ENCODE measurements at regions not wholly inside any gene's neighbourhood (a gene's known extent, or its start where the extent isn't known, plus 50 kb on each side); places are given as distances from the start of the nearest gene placed in this dataset.

- in situ Hi-C loops (cut with HindIII; ENCODE audit: low sequenced_read_pairs), result no loop called here
- DNase-seq (ENCODE audit: low spot score), result no peak
Measured at GRCh38 chr6:154596009-154596408, 85.5 kb upstream of the CNKSR3 start.

GRCh38 chr6:154596701-154597100 is 86.2 kb upstream of the CNKSR3 start:
- in situ Hi-C loops (cut with HindIII; ENCODE audit: low sequenced_read_pairs), result no loop called here
- no peak for DNase-seq (ENCODE audit: low spot score)

GRCh38 chr6:154598399-154598798 is 87.9 kb upstream of the CNKSR3 start:
- DNase-seq (ENCODE audit: low spot score), result no peak
- in situ Hi-C loops (cut with HindIII; ENCODE audit: low sequenced_read_pairs), result no loop called here

- in situ Hi-C loops (cut with HindIII; ENCODE audit: low sequenced_read_pairs), result no loop called here
- DNase-seq (ENCODE audit: low spot score), result no peak
Measured at GRCh38 chr6:154602296-154602695, 91.8 kb upstream of the CNKSR3 start.

- no peak for DNase-seq (ENCODE audit: low spot score)
- in situ Hi-C loops (cut with HindIII; ENCODE audit: low sequenced_read_pairs), result no loop called here
Measured at GRCh38 chr6:154602708-154603107, 92.2 kb upstream of the CNKSR3 start.

GRCh38 chr6:154604119-154604518 is 93.6 kb upstream of the CNKSR3 start:
- no peak for DNase-seq (ENCODE audit: low spot score)
- in situ Hi-C loops (cut with HindIII; ENCODE audit: low sequenced_read_pairs), result no loop called here

GRCh38 chr6:154605178-154605881 is 94.8 kb upstream of the CNKSR3 start:
- no peak for DNase-seq (ENCODE audit: low spot score)
- in situ Hi-C loops (cut with HindIII; ENCODE audit: low sequenced_read_pairs), result no loop called here

- DNase-seq (ENCODE audit: low spot score), result no peak
- in situ Hi-C loops (cut with HindIII; ENCODE audit: low sequenced_read_pairs), result no loop called here
Measured at GRCh38 chr6:154605882-154606370, 95.4 kb upstream of the CNKSR3 start.

- in situ Hi-C loops (cut with HindIII; ENCODE audit: low sequenced_read_pairs), result no loop called here
- DNase-seq (ENCODE audit: low spot score), result no peak
Measured at GRCh38 chr6:154606457-154606856, 96.0 kb upstream of the CNKSR3 start.

- in situ Hi-C loops (cut with HindIII; ENCODE audit: low sequenced_read_pairs), result no loop called here
- DNase-seq (ENCODE audit: low spot score), result no peak
Measured at GRCh38 chr6:154606860-154607259, 96.4 kb upstream of the CNKSR3 start.

- in situ Hi-C loops (cut with HindIII; ENCODE audit: low sequenced_read_pairs), result no loop called here
- DNase-seq (ENCODE audit: low spot score), result no peak
Measured at GRCh38 chr6:154611241-154611640, 100.8 kb upstream of the CNKSR3 start.

GRCh38 chr6:154611847-154612246 is 101.4 kb upstream of the CNKSR3 start:
- DNase-seq (ENCODE audit: low spot score), result no peak
- in situ Hi-C loops (cut with HindIII; ENCODE audit: low sequenced_read_pairs), result no loop called here

GRCh38 chr6:154613137-154613676 is 102.7 kb upstream of the CNKSR3 start:
- DNase-seq (ENCODE audit: low spot score), result no peak
- in situ Hi-C loops (cut with HindIII; ENCODE audit: low sequenced_read_pairs), result no loop called here

- in situ Hi-C loops (cut with HindIII; ENCODE audit: low sequenced_read_pairs), result no loop called here
- DNase-seq (ENCODE audit: low spot score), result no peak
Measured at GRCh38 chr6:154614101-154614500, 103.6 kb upstream of the CNKSR3 start.

GRCh38 chr6:154614641-154615040 is 104.2 kb upstream of the CNKSR3 start:
- DNase-seq (ENCODE audit: low spot score), result no peak
- in situ Hi-C loops (cut with HindIII; ENCODE audit: low sequenced_read_pairs), result no loop called here

- in situ Hi-C loops (cut with HindIII; ENCODE audit: low sequenced_read_pairs), result no loop called here
- peak; percentile 7 for DNase-seq (ENCODE audit: low spot score)
Measured at GRCh38 chr6:154615483-154616025, 105.1 kb upstream of the CNKSR3 start.

GRCh38 chr6:154617175-154617574 is 106.7 kb upstream of the CNKSR3 start:
- in situ Hi-C loops (cut with HindIII; ENCODE audit: low sequenced_read_pairs), result no loop called here
- no peak for DNase-seq (ENCODE audit: low spot score)

- in situ Hi-C loops (cut with HindIII; ENCODE audit: low sequenced_read_pairs), result no loop called here
- DNase-seq (ENCODE audit: low spot score), result no peak
Measured at GRCh38 chr6:154619146-154619545, 108.7 kb upstream of the CNKSR3 start.

- in situ Hi-C loops (cut with HindIII; ENCODE audit: low sequenced_read_pairs), result no loop called here
- no peak for DNase-seq (ENCODE audit: low spot score)
Measured at GRCh38 chr6:154621686-154622085, 111.2 kb upstream of the CNKSR3 start.

- no peak for DNase-seq (ENCODE audit: low spot score)
- in situ Hi-C loops (cut with HindIII; ENCODE audit: low sequenced_read_pairs), result no loop called here
Measured at GRCh38 chr6:154622618-154623336, 110.4 kb upstream of the SCAF8 start.
